SK-N-SH treated with all-trans-retinoic acid at 6 μM for 48 hours (cell line): ENCODE measurements at regions not wholly inside any gene's neighbourhood (a gene's known extent, or its start where the extent isn't known, plus 50 kb on each side); places are given as distances from the start of the nearest gene placed in this dataset.

Source experiments
- CSDC2 ChIP-seq: fragments of 250-450 bp; sonication (Bioruptor Pico); IDR thresholded peaks from 2 replicates; pipeline ENCODE4 v1.5.0; 2020; ENCODE audit warnings: mild to moderate bottlenecking, moderate library complexity
- RARB ChIP-seq: fragments of 250-450 bp; sonication (Bioruptor Pico); IDR thresholded peaks from 2 replicates; pipeline ENCODE4 v1.8.0; 2021; ENCODE audit warnings: mild to moderate bottlenecking, moderate library complexity
- ZFP3 ChIP-seq: fragments of 250-450 bp; sonication (Bioruptor Pico); IDR thresholded peaks from 2 replicates; pipeline ENCODE4 v1.5.0; 2020; ENCODE audit warnings: mild to moderate bottlenecking, moderate library complexity
- ZFP30 ChIP-seq: fragments of 450-650 bp; formaldehyde crosslinking; IDR thresholded peaks from 2 replicates; pipeline ENCODE4 v1.5.0; 2022; ENCODE audit warnings: mild to moderate bottlenecking, moderate library complexity
- ZNF70 ChIP-seq: fragments of 450-650 bp; formaldehyde crosslinking; IDR thresholded peaks from 2 replicates; pipeline ENCODE4 v1.5.0; 2020; ENCODE audit warnings: mild to moderate bottlenecking, moderate library complexity
- TF ChIP-seq, protein P1 (sequence below): fragments of 250-450 bp; sonication (Bioruptor Pico); IDR thresholded peaks from 2 replicates; pipeline ENCODE4 v1.5.1; 2020; ENCODE audit warnings: low read depth, mild to moderate bottlenecking, moderate library complexity

DNA sequence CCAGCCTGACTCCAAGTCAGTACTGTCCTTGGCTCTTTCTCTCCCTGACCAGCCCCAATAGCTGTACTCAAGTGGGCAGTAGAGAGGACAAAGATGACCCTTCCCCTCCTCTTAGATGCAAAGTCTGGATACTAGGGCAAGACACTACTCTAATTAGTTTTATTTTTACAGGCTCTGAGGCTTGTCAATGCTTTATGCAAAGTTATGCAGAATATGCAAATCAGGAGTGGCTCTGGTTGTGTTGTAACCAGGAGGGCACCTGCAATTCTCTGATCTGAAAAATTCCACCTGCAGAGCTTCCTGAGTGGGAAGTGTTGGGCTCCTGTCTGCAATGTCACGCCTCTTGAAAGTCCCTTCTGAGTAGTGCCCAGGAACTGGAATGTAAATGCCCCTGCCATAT is 201.5 kb downstream of the RGS3 start:
- TF ChIP-seq ZNF70 (CRISPR knock-in tag) (no peak), ZFP3 (CRISPR knock-in tag) (no peak), CSDC2 (CRISPR knock-in tag) (no peak), RARB (CRISPR knock-in tag) (no peak), ZFP30 (no peak)
- TF ChIP-seq, protein P1, sequence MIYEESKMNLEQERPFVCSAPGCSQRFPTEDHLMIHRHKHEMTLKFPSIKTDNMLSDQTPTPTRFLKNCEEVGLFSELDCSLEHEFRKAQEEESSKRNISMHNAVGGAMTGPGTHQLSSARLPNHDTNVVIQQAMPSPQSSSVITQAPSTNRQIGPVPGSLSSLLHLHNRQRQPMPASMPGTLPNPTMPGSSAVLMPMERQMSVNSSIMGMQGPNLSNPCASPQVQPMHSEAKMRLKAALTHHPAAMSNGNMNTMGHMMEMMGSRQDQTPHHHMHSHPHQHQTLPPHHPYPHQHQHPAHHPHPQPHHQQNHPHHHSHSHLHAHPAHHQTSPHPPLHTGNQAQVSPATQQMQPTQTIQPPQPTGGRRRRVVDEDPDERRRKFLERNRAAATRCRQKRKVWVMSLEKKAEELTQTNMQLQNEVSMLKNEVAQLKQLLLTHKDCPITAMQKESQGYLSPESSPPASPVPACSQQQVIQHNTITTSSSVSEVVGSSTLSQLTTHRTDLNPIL (CRISPR knock-in tag), result no peak
